GM18868 (cell line): ENCODE measurements at regions not wholly inside any gene's neighbourhood (a gene's known extent, or its start where the extent isn't known, plus 50 kb on each side); places are given as distances from the start of the nearest gene placed in this dataset.

Experiments used
- ATAC-seq: cut with Tn5 transposase; IDR thresholded peaks from one replicate; pipeline ENCODE4 v1.9.1; 2021; ENCODE audit warnings: mild to moderate bottlenecking, moderate library complexity; ENCODE audit not compliant: unreplicated experiment

DNA sequence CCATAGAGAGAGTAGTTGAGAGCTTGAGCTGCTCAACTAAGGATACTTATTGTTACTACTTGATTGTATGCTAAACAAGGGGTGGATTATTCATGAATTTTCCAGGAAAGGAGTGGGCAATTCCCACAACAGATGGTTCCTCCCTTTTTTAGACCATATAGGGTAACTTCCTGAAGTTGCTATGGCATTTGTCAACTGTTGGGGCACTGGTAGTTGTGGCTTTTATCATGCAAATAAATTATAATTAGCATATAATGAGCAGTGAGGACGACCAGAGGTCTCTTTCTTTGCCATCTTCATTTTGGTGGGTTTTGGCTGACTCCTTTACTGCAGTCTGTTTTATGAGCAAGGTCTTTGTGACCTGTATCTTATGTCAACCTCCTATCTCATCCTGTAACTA is 1403.5 kb upstream of the PABPC4L start:
- no peak for ATAC-seq

GRCh38 chr4:135604531-135604930 is 1402.9 kb upstream of the PABPC4L start:
- ATAC-seq = no peak

DNA sequence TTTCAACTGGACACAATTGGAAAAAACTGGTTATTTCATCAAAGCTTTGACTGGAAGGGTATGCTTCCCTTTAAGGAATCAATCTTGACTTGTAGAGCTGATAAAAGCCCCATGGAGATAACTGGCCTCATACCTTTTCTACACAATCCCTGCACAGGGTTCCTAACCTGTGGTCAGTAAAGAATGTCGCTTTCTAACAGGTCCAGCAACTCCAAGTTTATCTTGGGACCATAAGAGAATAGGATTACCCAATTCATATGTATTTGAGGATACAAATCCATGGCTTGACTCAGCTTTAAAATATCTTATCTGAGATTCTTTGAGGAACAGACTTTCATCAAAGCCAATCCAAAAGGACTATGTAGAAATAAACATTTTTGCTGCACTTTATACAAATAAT is 1399.8 kb upstream of the PABPC4L start:
- no peak for ATAC-seq

GRCh38 chr4:135598151-135598550 is 1396.6 kb upstream of the PABPC4L start:
- no peak for ATAC-seq

DNA sequence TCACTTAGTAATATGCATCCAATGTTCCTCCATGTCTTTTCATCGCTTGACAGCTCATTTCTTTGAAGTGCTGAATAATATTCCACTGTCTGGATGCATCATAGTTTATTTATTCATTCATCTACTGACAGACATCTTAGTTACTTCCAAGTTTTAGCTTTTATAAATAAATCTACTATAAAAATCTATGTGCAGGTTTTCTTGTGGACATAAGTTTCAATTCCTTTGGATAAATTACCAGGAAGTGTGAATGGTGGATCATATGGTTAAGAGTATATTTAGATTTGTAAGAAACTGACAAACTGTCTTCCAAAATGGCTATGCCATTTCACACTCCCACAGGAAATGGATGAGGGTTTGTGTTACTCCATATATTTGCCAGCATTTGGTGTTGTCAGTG is 1392.9 kb upstream of the PABPC4L start:
- ATAC-seq = no peak

GRCh38 chr4:135575041-135575440 is 1373.5 kb upstream of the PABPC4L start:
- no peak for ATAC-seq

GRCh38 chr4:135573251-135573650 is 1371.7 kb upstream of the PABPC4L start:
- no peak for ATAC-seq

DNA sequence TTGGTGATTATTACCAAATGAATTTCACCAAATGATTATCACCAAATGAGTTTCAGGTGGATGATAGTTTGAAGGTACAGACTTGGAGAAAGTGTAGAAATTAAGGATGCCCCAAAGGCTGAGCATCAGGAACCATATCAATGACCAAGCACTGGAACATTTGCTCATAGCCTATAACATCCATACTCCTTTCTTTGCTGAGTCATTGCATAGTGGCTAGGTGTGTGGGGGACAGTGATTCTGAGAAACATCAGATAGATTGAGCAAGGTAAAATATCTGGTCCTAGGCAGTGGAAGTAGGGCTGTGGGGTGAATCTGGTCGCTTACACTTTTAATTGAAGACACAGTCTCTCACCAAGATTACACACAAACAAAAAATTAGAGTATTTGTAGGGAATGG is 1362.5 kb upstream of the PABPC4L start:
- ATAC-seq = no peak

DNA sequence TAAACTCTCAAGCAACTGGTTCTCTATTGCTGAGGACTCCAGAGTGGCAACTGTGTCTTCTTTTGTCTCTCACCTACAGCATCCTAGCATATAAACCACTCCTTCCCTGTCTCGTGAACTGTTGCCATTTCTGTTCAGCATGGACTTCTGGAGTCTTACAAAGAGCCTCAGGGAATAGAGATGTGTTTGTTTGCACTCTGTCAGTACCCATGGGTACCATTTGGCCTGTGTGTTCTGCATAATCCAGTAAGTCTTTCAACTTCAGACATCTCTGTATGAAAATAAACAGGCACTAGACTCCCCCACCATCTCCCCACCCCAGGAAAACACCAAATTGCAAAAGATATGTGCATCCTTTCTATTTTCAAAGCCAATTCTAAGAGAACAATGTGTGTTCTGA is 1351.6 kb upstream of the PABPC4L start:
- no peak for ATAC-seq

DNA sequence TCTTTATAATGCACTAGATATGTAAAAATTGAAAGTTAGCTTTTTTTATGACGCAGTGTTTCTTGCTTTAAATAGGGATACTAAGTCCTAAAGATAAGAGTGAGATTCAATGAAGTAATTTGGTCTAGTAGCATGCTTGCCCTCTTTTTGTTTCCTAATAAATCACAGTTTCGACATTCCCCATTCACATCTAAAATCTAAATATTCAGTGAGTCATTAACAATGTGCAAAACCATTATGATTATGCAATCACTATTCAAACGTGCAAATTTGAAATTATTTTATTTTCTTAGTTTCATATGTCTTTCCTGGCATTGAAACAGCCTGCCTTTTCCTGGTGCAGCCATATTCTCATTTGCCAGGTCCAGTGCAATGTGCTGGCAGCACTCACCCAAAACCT is 1350.5 kb upstream of the PABPC4L start:
- ATAC-seq = no peak

- no peak for ATAC-seq
These were observed 1347.1 kb upstream of the PABPC4L start for GRCh38 chr4:135548711-135549110.

DNA sequence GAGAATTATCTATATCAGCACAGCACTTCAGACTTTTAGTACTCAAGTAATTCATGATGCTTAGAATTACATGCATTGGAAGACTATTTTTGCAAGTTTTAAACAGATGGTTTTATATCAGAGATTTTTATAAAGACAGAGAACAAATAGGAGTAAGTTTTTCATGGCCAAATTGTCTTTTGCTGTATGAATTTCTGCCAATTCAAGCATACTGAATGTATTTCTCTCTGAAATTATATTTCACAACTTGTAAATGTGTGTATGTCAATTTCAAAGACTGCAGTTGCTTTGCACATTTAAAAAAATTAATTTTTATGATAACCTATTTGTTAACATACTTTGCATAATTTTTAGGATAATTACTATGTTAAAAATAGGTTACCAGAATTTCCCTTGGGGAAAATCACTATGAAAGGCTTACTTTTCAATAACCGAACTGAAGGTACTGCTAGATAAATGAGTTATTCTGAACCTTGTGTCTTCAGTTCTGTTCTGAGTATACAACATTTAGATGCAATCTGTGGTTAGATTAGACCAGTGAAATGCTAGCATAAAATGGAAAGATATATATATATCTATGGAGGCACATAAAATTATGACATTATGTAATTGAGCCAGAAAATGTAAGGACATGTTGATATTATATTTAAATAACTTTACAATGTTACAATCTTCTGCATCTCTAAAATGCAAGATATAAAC is 1344.2 kb upstream of the PABPC4L start:
- ATAC-seq = no peak

- no peak for ATAC-seq
These were observed 1337.1 kb upstream of the PABPC4L start for GRCh38 chr4:135538698-135539097.

DNA sequence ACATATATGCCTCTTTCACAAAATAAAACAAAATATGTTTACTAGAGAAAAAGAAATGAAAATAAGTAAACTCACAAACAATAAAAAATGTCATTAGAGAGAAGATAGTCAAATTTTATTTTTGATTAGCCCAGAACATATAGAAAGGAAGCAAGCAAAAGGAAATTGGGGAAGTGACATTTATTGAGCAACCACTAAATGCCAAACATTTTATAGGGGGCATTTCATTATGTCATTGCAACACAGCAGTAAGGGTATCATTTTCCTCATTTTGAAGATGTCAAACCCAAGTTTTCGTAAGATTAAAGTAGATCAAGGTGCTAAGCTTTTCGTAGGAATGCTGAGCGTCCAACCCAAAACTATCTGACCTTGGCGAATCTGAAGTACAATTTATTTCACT is 1331.5 kb upstream of the PABPC4L start:
- no peak for ATAC-seq

DNA sequence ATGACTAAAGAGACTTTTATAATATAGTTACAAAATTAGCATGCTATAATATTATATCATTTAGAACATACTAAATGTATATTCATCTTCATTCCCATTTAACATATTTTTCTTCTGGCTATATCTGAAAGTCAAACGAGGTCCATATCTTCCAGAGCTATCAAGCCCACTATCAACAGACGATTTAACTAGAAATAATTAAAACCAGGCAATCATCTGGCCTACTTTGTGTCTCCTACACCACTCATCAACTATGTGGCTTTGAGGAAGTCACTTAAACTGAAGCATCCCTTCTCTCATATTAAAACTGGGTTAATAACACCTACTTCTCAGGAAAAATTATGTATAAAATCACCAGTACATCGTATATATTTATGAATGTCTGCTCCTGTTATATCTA is 1330.5 kb upstream of the PABPC4L start:
- ATAC-seq = no peak

- no peak for ATAC-seq
These were observed 1313.7 kb upstream of the PABPC4L start for GRCh38 chr4:135515295-135515694.

- ATAC-seq = no peak
These were observed 1309.0 kb upstream of the PABPC4L start for GRCh38 chr4:135510582-135510981.

GRCh38 chr4:135508006-135508714 is 1306.6 kb upstream of the PABPC4L start:
- ATAC-seq = no peak

- ATAC-seq = no peak
These were observed 1296.1 kb upstream of the PABPC4L start for GRCh38 chr4:135497563-135498152.

DNA sequence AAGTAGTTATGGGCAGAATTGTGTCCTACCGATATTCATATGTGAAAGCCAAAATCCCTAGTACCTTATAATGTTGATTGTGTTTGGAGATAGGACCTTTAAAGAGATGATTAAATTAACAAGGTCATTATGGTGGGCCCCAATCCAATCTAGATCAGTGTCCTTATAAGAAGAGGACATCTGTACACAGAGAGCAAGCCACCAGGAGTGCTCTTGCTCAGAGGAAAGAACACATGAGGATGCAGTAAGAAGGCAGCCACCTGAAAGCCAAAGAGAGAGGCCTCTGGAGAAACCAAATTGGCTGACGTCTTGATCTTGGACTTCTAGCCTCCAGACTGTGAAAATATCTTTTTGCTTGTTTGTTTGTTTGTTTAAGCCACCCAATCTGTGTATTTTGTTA is 1290.8 kb upstream of the PABPC4L start:
- no peak for ATAC-seq

DNA sequence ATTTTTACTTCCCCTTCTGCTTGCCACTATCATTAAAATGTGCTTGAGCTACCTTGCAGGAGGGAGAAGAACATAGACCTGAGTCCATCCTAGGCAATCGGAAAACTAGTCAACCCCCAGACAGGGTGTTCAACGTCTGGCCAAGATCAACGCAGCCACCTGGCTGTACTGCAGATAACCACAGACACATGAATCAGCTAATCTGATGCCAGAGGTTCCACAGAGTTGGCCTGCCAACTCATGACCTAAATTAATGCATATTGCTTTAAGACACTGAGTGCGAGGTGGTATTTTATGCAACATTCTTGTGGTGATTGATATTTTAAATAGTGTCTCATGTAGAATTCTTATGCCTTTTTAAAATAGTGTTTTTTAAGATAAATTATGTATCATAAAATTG is 1283.8 kb upstream of the PABPC4L start:
- no peak for ATAC-seq

GRCh38 chr4:135476272-135476671 is 1274.7 kb upstream of the PABPC4L start:
- no peak for ATAC-seq
